NCI-H748 (cell line): ENCODE measurements at regions not wholly inside any gene's neighbourhood (a gene's known extent, or its start where the extent isn't known, plus 50 kb on each side); places are given as distances from the start of the nearest gene placed in this dataset.

ENCODE experiments used
- DNase-seq: peaks from one replicate; lab custom pipeline; 2025; ENCODE audit not compliant: unreplicated experiment; lab: John Stamatoyannopoulos, UW

GRCh38 chr7:106797937-106798336 lies 67.1 kb upstream of the PIK3CG start:
- no peak for DNase-seq

- no peak for DNase-seq
These were observed 62.5 kb upstream of the PIK3CG start for GRCh38 chr7:106802589-106802988.

GRCh38 chr7:106806556-106806955 lies 58.5 kb upstream of the PIK3CG start:
- DNase-seq: peak; percentile 69

GRCh38 chr7:106807474-106807873 lies 57.6 kb upstream of the PIK3CG start:
- peak; percentile 71 for DNase-seq

GRCh38 chr7:106808967-106809635 lies 56.0 kb upstream of the PIK3CG start:
- DNase-seq: no peak

GRCh38 chr7:106811472-106811871 lies 53.6 kb upstream of the PIK3CG start:
- no peak for DNase-seq

GRCh38 chr7:106812027-106812643 lies 52.9 kb upstream of the PIK3CG start:
- DNase-seq: no peak

GRCh38 chr7:106813705-106814305 lies 51.3 kb upstream of the PIK3CG start:
- no peak for DNase-seq

- no peak for DNase-seq
These were observed 50.2 kb upstream of the PIK3CG start for GRCh38 chr7:106814887-106815286.
